Fibroblast of upper back skin (primary cell): ENCODE measurements at regions not wholly inside any gene's neighbourhood (a gene's known extent, or its start where the extent isn't known, plus 50 kb on each side); places are given as distances from the start of the nearest gene placed in this dataset.

Experiments used
- DNase-seq: peaks from one replicate; pipeline ENCODE4 v3.0.0-alpha.2; 2013

DNA sequence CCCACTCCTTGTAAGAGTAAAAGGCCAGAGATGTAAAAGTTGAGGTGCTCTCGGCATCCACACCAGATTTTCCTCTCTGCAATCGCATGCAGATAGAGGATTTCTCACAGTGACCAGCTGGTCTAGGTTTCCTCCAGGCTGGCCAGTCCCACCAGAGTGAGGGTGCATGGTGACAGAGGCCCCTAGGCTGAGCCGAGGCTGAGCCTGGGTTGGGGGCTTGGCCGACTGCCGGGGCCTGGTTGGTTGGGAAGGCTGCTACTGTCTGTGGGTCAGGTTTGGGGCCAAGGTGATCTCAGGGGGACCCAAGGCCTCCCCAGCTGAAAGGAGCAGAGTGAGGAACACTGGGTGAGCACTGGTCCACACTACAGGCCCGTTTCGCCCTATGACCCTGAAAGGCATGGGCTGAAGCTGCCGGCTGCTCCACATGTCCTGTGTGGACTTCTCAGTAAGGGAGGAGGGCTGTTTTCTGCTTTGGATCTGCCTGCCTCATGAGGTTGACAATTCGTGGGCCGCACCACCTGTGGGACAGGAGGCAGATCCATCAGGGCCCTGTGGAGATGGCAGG is 400.8 kb upstream of the IRX4 start:
- no peak for DNase-seq

DNA sequence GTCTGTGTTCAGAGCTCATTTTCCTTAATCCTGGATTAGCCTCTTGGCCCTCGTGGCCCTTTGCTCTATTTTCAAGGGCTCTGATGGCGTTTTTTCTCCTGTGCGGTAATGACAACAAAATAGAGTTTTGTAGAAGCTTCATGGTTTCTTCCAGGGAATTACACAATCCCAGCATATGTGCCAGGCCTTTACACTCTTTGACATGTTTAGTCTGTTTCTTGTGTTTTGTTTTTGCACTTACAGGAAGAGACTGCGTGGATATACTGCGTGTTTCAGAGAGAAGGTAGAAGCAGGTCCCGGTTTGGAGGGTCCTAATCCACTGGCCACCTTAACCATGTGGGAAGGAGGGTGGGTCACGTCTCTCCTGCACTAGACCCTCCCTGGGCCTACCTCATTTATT is 400.2 kb upstream of the IRX4 start:
- DNase-seq: no peak

DNA sequence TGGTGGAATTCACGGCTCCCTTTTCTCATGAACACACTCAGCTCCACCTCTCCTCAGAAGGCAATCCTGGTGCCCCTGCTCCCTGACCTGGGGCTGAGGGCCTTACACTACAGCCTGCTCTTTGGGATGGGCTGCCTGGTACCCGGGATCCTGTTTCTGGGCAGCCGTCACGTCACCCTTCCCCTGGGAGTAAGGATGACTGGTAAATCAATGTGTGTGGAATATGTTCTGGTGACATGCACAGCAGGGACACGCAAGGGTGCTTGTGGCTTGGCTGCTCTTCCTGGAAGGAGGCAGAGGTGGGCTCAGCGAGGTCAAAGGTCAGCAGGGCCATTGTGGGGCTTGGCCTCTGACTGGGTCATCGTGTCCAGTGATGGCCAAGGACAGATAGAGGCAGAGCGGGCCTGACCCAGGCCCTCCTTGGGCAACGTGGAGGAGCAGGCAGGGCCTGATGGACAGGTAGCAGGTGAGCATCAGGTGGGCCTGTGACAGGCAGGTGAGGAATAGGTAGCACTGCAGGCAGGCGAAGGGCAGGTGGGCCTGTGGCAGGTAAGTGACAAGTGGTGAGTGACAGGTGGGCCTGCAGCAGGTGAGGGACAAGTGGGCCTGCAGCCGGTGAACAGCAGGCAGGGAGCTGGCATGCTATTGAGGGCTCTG is 399.4 kb upstream of the IRX4 start:
- DNase-seq: no peak

DNA sequence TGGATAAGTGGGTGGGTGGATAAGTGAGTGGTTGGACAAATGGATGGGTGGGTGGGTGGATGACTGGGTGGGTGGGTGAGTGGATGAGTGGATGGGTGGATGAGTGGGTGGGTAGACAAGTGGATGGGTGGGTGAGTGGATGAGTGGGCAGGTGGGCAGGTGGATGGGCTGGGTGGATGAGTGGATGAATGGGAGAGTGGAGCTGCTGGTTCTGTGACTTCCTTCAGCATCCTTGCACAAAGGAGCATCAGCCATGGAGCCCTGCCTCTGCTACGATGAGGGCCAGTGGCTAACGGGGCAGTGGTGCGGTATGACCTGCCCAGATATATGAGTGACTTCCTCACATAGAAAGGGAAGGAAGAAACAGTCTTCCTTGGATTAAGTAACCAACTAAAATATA is 398.7 kb upstream of the IRX4 start:
- DNase-seq: no peak

DNA sequence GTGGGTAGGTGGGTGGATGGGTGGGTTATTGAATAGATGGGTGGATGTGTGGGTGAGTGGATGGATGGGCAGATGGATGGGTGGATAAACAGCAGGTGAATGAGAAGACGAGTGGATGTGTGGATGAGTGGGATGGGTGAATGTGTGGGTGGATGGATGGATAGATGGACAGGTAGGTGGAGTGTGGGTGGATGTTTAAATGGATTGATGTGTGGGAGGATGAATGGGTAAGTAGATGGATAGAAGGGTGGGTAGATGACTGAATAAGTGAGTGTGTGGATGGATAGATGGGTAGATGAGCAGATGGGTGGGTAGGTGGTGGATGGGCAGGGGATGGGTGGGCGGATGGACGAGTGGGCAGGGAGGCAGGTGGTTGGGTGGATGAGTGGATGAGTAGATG is 397.6 kb upstream of the IRX4 start:
- DNase-seq: no peak

DNA sequence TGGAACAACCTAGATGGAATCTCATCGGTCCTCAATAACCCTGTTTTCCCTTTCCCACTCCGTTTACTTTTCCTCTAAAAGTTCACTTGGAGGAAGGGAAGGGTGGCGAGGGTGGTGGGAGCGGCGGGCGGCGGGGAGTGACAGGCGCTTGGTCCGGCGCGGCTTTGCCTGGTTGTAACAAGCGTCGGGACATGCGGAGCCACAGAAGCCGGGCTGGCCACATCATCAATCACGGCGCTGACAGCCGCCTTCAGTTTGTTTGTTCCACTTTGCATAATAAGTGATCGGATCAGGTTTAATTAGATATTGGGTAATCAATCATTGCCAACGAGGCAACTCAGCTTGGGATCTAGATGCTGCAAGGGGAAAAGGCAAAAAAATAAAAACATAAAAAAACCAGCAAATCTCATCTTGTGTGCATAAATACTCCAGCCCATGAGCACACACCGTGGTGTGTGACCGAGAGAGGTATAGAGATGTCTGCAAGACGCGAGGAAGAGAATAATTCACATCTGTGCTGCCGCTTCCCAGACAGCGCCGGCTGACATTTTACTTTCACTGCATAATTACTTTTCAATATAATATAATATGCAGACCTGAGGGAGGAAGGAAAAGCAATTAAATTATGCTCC is 396.2 kb upstream of the IRX4 start:
- DNase-seq: no peak

DNA sequence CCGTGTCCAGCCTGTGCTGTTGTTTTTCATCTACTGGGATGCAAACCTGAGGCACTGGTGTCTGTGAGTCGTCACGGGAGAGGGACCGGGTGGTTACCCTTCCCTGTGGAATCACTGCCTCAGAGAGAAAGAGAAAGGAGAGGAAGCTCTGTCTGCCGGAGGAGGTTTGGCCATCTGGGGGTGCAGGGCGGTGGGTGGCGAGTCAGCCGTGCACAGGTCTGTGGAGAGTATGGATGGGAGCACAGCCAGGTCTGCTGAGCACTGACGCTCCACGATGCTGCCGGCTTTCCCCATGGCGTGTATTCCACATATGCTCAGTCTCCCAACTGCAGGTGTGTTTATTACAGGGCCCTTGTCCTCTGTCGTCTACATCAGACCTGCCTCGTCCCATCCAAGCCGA is 395.2 kb upstream of the IRX4 start:
- no peak for DNase-seq

DNA sequence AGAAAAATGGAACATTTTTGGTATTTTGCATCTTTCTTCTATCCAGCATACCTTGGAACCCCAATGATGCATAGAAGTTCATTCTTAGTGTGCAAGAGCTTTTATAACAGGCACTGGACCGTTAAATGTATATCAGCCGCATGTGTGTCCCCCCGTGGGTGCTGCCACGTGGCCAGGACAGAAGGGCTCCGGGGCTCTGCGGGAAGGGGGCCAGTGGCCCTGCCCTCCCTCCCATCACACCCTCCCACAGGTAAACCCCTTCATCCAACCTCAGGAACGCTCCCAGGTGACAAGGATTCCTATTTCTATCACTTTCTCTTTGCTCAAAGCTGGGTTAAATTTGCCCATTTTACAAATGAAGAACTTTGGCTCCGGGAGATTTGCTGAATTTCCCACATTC is 393.4 kb upstream of the IRX4 start:
- no peak for DNase-seq

DNA sequence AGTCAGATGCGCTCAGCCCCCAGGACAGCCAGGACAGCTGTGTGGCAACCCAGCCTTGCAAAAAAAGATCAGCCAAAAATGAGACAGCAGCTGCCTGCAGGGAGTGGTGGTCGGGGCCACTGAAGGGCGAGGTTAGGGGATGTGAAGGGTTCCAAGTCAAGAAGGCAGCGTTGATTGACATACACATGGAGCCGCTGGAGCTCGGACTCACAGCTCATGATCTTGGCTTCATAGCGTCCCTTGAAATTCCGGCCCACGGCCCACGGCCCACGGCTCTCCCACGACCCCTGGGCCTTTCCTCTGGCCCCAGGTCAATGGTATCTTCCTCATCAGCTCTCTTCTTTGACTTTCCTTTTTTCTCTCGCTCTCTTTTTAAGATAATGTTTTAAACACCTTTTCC is 390.0 kb upstream of the IRX4 start:
- no peak for DNase-seq

DNA sequence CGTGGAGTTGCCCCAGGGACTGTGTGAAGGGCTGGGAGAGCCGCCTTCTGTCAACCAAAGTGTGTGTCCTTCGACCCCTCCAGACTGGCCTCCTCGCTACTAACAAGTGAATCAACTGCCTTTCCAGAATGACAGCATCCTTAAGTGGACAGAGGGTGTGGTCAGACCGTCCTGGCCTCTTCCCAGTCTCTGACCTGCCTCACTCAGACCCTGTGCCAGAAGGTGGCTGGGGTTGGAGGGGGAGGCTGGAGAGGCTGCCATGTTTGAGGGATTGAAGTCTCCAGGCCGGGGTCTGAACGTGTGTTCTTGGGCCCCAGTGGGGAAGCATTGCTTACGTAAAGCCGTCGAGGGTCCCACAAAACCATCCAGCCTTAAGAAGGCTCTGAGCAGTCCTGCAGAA is 389.3 kb upstream of the IRX4 start:
- DNase-seq: no peak

DNA sequence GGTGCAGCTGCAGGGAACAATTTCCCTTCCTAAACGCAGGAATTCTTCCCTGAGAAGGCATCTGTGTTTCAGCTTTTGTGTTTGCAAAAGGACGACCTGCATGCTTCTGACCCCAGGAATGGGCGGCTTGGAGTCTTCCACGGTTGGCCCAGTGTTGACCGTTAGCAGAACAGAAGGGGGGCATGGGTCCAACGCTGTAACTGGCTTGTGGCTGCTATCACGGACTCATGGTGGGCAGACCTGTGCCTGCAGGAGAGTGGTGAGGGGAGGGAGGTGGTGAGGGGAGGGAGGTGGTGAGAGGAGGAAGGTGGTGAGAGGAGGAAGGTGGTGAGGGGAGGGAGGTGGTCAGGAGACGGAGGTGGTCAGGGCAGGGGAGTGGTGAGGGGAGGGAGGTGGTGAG is 388.6 kb upstream of the IRX4 start:
- DNase-seq: no peak

DNA sequence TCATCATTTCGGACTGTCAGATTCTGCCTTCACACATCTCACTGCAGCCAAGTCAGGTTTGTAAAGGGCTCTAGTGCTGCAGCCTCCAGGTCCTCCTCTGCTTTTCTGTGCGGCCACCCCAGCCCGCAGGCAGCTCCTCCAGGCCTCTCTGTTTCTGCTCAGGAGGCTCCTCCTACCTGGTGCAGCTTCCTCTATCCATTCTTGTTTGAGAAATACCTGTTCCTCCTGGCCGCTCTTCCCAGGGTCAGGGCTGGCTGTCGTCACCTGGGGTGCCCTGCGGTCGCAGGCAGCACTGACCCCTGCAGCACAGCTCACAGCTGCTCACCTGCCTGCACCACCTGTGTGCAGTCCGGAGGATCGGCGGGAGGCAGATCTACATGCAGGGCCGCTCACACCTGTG is 387.7 kb upstream of the IRX4 start:
- DNase-seq: no peak

DNA sequence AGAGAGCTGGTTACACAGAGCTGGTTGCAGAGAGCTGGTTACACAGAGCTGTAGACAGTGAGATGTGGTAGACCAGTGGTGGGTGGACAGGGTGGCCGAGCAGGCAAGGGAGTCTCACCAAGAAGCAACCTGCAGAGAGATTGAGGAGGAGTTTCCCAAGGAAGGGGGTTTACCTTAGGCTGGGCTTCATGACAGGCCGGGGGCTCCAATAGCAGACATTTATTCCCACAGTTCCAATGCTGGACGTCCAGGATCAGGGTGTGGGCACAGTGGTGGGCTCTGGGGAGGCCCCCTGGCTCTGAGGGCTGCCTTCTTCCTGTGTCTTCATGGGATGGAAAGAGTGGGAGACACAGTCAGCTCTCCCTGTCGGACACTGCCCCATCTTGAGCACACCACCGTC is 386.9 kb upstream of the IRX4 start:
- DNase-seq: no peak

DNA sequence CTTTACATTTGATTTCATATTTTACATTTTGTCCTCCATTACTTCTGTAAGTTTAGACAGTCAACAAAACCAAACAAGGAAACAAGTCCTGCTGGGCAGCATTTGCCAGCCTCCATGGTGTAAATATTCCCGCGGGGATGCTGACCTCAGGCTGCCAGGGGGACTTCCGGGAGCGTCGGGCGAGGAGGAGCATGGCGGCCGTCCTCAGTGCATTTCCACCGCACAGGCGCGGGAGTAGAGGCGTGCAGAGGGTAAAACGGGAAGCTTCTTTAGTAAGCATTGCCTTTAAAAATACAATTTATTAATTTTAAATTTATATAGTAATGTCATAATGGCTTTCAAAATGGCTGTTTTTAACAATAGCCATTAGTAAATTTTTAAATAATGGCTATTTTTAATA is 385.3 kb upstream of the IRX4 start:
- no peak for DNase-seq

DNA sequence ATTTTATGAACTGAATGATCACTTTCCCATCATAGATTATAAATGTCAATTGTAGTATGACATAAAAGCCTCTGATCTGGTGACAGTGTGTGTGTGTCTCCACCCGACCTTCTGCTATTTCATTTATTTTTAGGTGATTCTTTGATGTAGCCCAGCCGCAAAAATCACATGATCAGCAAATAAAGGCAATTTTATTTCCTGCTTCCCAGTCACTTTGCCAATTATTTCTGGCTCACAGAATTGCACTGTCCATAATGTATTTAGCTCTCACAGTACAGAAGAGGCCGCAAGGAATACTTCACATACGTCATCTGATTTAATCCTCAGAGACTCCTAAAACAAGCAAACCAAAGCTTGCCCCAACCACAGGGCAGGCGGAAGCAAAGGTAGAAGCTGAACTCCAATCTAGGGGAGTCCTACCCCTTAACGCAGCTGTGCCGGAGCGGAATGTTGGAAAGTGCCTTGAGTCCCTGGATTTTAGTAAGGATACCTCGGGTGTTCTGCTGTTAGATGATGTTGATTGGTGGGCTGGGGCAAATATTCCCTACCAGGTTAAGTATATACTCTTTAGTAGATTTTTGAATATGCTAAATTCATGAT is 384.0 kb upstream of the IRX4 start:
- no peak for DNase-seq

DNA sequence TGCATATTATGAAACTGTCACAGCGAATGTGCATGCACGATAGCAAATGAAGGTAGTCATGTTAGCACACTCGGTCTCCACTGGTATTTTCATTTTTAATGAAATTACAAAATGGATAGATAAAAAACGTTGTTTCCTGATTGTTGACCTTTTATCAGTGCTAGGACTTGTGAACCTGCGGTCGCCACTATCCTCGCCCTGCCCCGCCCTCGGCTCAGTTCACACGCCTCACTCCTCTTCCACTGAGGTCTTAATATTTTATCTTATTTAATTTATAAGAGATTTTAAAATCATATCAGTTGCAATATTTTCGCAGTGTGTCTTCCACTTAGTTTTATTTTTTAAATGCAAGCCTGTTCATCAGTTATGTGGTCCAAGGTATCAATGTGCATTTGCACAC is 382.6 kb upstream of the IRX4 start:
- no peak for DNase-seq

DNA sequence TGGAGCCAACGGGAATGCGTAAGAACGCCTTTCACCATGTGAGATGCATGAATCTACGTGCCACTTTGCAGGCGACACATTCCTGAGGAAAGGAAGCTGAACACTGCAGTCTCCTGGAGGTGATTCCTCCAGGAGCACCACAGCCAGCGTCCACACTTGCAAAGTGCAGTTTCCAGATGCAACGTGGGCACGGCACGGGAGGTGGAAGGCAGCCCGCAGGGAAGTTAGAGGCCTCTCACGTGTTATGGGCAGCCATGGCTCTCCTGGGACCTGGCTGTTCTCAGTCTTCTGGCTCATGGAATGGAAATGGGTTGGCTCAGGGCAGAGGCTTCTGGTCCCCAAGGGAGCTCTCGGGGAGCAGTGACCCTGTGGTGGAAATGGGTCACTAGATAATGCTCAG is 381.0 kb upstream of the IRX4 start:
- DNase-seq: no peak

DNA sequence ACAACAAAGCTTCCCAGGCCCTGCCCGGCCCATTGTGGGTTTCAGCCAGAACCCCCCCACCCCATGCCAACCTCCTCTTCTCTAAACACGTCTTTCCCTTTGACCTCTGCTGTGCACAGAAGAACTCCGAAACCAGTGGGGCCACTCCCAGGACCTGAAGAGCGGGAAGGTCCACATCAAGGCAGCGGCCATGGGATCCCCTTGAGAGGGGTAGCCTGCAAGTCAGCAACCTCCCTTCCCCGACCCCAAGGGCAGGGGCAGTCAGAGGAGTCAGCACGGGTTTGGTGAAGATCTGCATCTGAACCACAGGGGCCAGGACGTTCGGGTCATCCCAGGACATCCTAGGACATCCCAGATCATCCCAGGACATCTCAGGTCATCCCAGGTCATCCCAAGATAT is 379.9 kb upstream of the IRX4 start:
- DNase-seq: no peak

DNA sequence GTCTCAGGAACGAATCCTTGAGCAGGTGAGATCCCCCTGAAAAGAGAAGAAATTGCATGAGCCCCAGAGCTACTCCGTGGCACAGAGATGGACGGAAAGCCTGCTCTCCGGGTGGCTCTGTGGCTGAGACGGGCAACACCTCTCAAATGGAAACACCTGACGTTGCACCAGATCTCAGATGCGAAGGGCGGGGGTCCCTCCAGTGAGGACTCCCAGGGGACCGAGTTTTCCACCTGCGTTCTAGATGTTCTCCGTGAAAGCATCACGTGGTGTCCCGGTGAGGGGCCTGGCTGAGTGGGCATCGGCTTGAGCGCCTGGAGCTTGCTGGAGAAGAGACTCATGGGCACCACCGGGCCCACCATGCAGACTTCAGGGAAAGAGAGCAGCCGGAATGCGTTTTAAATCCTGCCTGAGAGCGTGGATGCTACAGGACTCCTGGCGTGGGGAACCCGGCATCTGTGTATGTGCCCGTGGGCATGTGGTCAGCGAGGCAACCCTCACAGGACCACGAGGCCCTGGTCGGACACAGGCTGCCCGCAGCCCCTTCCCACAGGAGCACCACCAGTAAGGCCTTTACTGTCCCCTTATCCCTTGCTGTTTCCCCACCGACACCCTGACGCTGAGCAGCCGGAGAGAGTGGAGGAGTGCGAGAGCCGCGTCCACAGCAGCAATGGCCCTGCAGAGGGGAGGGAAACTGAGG is 378.4 kb upstream of the IRX4 start:
- no peak for DNase-seq

DNA sequence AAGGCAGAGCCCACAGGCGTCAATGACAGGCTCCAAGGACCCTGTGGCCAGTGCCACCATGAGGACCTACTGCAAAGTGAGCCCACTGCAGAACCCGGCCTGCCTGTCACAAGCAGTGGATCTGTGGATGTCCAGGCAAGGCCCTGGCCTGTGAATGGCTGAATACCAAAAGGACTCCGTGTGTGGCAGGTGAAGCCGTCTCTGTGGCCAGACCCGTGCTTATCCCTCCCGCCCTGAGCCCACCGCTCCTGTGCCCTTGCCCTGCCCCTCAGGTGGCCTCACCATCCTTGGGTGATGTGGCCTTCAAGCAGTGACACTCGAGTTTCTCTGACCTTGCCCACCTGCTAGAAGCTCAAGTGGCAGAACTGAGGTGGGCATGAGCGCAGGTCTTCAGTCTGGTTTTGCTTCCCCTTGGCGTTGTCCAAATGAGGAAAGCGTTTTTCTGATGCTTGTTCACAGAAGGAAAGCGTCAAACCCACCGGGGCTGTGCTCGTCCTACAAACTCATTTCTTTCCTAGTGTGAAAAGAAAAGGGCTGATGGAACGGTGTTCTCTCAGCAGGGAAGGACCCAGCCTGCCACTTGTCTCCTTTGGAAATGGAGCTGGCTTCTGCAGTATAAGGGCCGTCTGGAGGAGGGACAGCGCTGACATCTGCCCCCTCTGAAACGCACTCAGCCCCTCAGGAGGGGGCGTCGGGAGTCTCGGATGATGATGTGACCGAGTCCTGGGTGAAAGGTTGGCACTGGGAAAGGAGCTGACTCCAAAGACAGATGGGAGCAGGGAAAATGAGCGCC is 377.7 kb upstream of the IRX4 start:
- no peak for DNase-seq

DNA sequence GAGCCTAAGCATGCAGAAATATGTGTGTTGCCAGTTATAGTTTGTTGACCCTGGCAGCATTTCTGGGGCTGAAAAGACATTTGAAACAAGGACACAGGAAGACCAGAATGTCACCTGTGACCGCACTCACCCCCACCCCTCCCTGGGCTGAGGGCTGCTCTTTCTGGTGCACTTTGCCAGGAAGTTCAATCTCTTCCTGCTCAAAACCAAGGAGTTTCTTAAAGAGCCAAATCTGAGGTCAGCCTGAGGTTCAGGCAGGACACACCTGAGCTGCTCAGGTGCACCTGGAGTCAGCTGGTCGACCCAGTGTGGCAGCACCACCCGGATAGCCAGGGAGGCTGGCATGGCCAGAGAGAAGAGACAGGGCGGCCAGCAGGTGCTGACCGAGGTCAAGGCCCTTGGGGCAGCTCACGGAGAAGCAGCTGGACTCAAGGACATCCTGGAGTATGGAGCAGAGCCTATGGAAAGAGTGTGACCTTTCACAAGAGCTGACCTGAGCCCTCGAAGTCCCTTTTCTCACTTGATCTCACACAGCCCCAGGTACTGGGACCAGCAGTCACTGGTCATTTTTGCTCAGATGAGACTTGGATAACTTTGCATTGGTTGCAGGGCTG is 376.9 kb upstream of the IRX4 start:
- DNase-seq: no peak

DNA sequence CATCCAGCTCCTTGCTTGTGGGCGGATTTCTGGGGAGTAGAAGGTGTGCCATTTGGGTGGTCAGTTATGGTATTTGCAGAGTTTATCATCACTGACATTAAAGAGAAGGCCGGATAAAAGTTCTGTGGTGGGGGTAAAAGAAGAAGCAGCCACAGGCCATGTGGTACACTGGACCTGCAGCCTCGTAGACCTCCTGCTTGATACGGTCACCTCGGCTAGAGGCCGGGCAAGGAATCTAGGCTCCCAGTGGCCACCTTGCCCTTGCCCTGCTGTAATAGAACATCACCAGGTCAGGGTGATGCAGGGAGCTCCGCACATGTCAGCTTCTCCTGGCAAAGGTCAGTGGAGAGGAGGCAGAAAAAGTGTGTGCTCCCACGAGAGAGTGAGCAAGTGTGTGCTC is 376.1 kb upstream of the IRX4 start:
- no peak for DNase-seq
